GM23338 (cell line): ENCODE measurements at regions not wholly inside any gene's neighbourhood (a gene's known extent, or its start where the extent isn't known, plus 50 kb on each side); places are given as distances from the start of the nearest gene placed in this dataset.

Experiments
- ATAC-seq: fragments of 200-7000 bp; cut with Tn5 transposase; 3 replicates; pipeline ENCODE4 v1.9.1; 2020
- DNase-seq: peaks from one replicate; pipeline ENCODE4 v3.0.0-alpha.2; 2015; ENCODE audit warnings: low spot score
- H2AFZ ChIP-seq: fragments of 200-600 bp; sonication (generic); 2 replicates; pipeline ENCODE4 v1.8.0; 2016; ENCODE audit warnings: antibody characterized with exemption, mild to moderate bottlenecking, moderate library complexity
- H3F3A ChIP-seq: fragments of 200-600 bp; sonication (generic); replicated peaks from 2 replicates; pipeline ENCODE4 v1.8.0; 2017; ENCODE audit warnings: antibody characterized with exemption, mixed run types, low read depth
- H3K27ac ChIP-seq: fragments of 200-600 bp; sonication (generic); 2 replicates; pipeline ENCODE4 v1.6.1; 2016; ENCODE audit warnings: low read depth
- H3K27me3 ChIP-seq: fragments of 200-600 bp; sonication (generic); 2 replicates; pipeline ENCODE4 v1.8.0; 2016; ENCODE audit warnings: mild to moderate bottlenecking, mixed run types, moderate library complexity; ENCODE audit not compliant: insufficient read depth
- H3K36me3 ChIP-seq: fragments of 200-600 bp; sonication (generic); 2 replicates; pipeline ENCODE4 v1.8.0; 2016; ENCODE audit warnings: mild to moderate bottlenecking; ENCODE audit not compliant: insufficient read depth
- H3K4me1 ChIP-seq: fragments of 200-600 bp; sonication (generic); 2 replicates; pipeline ENCODE4 v1.8.0; 2016; ENCODE audit warnings: mild to moderate bottlenecking, moderate library complexity; ENCODE audit not compliant: insufficient read depth
- H3K4me2 ChIP-seq: fragments of 200-600 bp; sonication (generic); 2 replicates; pipeline ENCODE4 v1.7.1; 2017; ENCODE audit warnings: mixed run types
- H3K4me3 ChIP-seq: fragments of 200-600 bp; sonication (generic); 2 replicates; pipeline ENCODE4 v1.6.1; 2016; ENCODE audit warnings: mixed run types
- H3K79me2 ChIP-seq: fragments of 200-600 bp; sonication (generic); replicated peaks from 2 replicates; pipeline ENCODE4 v1.8.0; 2017; ENCODE audit warnings: mild to moderate bottlenecking; ENCODE audit not compliant: insufficient read depth
- H3K9me2 ChIP-seq: fragments of 200-600 bp; sonication (generic); 2 replicates; pipeline ENCODE4 v1.8.0; 2017; ENCODE audit not compliant: insufficient read depth
- H4K20me1 ChIP-seq: fragments of 200-600 bp; sonication (generic); replicated peaks from 2 replicates; pipeline ENCODE4 v1.8.0; 2017; ENCODE audit warnings: mild to moderate bottlenecking; ENCODE audit not compliant: insufficient read depth
- H3K27ac Mint-ChIP-seq: 2 replicates; pipeline ENCODE4 v1.8.0; 2020; ENCODE audit warnings: inconsistent platforms, mild to moderate bottlenecking, moderate library complexity, mixed read lengths
- H3K27me3 Mint-ChIP-seq: 3 replicates; pipeline ENCODE4 v1.8.0; 2022; ENCODE audit warnings: low read depth, mild to moderate bottlenecking, moderate library complexity, mixed read lengths, inconsistent platforms; ENCODE audit not compliant: insufficient read depth, poor library complexity
- H3K36me3 Mint-ChIP-seq: 3 replicates; pipeline ENCODE4 v1.8.0; 2021; ENCODE audit warnings: low read depth, mild to moderate bottlenecking, inconsistent platforms, moderate library complexity, mixed read lengths
- H3K4me1 Mint-ChIP-seq: 3 replicates; pipeline ENCODE4 v1.8.0; 2020; ENCODE audit warnings: mild to moderate bottlenecking, inconsistent platforms, mixed read lengths
- H3K4me3 Mint-ChIP-seq: 3 replicates; pipeline ENCODE4 v1.8.0; 2021; ENCODE audit warnings: moderate library complexity, mild to moderate bottlenecking, inconsistent platforms, mixed read lengths
- H3K9me3 Mint-ChIP-seq: 3 replicates; pipeline ENCODE4 v1.8.0; 2020; ENCODE audit warnings: moderate library complexity, mild to moderate bottlenecking, inconsistent platforms, mixed read lengths
- CTCF ChIP-seq, 2 experiments: fragments of 200-600 bp in 1 of 2; sonication (generic) in 1 of 2; conservative IDR thresholded peaks; 2 replicates each; pipeline versions ENCODE4 v1.5.1 to v1.6.1; 2016 to 2017; ENCODE audit warnings: antibody characterized with exemption in 2 of 2, low read depth in 2 of 2, mild to moderate bottlenecking in 2 of 2, moderate library complexity in 1 of 2
- JUNB ChIP-seq: IDR thresholded peaks from one replicate; pipeline ENCODE4 v1.6.1; 2016; ENCODE audit warnings: antibody characterized with exemption; ENCODE audit not compliant: unreplicated experiment
- REST ChIP-seq: IDR thresholded peaks from one replicate; pipeline ENCODE4 v1.6.1; 2018; ENCODE audit warnings: antibody characterized with exemption; ENCODE audit not compliant: unreplicated experiment
- ZNF114 ChIP-seq: fragments of 250-450 bp; sonication (Bioruptor Pico); IDR thresholded peaks from 2 replicates; pipeline ENCODE4 v1.5.0; 2020; ENCODE audit warnings: mild to moderate bottlenecking, moderate library complexity
- TF ChIP-seq, protein P1 (sequence below): IDR thresholded peaks from 2 replicates; pipeline ENCODE4 v1.6.1; 2016; ENCODE audit warnings: antibody characterized with exemption
- TF ChIP-seq, protein P2 (sequence below): fragments of 250-450 bp; sonication (Bioruptor Pico); IDR thresholded peaks from 2 replicates; pipeline ENCODE4 v1.5.0; 2020; ENCODE audit warnings: mild to moderate bottlenecking, moderate library complexity

- Histone ChIP-seq H3K27me3 (no peaks in the 10 kb centered on the region), H2AFZ (no peak overlapping the region), H3K4me1 (no peaks in the 10 kb centered on the region), H3K4me3 (no peak overlapping the region), H4K20me1 (no peaks in the 10 kb centered on the region; the same call in 1 of the 2 replicates), H3K27ac (no peak overlapping the region), H3K4me2 (no peak overlapping the region), H3K79me2 (no peaks in the 10 kb centered on the region), H3K36me3 (no peaks in the 10 kb centered on the region), H3F3A (no peaks in the 10 kb centered on the region), H3K9me2 (no peaks in the 10 kb centered on the region)
- Mint-ChIP-seq H3K27me3 (no peaks in the 10 kb centered on the region), H3K36me3 (no peaks in the 10 kb centered on the region), H3K4me1 (no peaks in the 10 kb centered on the region), H3K27ac (no peak overlapping the region), H3K9me3 (peaks cover 2% of the 10 kb centered on the region; the same call in 2 of the 3 replicates), H3K4me3 (no peak overlapping the region)
- ATAC-seq (peak; percentile 40; the same call in 1 of the 3 replicates), DNase-seq (peak; percentile 37)
- no peak for TF ChIP-seq JUNB
- TF ChIP-seq, protein P1, sequence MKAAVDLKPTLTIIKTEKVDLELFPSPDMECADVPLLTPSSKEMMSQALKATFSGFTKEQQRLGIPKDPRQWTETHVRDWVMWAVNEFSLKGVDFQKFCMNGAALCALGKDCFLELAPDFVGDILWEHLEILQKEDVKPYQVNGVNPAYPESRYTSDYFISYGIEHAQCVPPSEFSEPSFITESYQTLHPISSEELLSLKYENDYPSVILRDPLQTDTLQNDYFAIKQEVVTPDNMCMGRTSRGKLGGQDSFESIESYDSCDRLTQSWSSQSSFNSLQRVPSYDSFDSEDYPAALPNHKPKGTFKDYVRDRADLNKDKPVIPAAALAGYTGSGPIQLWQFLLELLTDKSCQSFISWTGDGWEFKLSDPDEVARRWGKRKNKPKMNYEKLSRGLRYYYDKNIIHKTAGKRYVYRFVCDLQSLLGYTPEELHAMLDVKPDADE, result no peak
- no peak for TF ChIP-seq REST
- TF ChIP-seq ZNF114, result no peak
- TF ChIP-seq, protein P2, sequence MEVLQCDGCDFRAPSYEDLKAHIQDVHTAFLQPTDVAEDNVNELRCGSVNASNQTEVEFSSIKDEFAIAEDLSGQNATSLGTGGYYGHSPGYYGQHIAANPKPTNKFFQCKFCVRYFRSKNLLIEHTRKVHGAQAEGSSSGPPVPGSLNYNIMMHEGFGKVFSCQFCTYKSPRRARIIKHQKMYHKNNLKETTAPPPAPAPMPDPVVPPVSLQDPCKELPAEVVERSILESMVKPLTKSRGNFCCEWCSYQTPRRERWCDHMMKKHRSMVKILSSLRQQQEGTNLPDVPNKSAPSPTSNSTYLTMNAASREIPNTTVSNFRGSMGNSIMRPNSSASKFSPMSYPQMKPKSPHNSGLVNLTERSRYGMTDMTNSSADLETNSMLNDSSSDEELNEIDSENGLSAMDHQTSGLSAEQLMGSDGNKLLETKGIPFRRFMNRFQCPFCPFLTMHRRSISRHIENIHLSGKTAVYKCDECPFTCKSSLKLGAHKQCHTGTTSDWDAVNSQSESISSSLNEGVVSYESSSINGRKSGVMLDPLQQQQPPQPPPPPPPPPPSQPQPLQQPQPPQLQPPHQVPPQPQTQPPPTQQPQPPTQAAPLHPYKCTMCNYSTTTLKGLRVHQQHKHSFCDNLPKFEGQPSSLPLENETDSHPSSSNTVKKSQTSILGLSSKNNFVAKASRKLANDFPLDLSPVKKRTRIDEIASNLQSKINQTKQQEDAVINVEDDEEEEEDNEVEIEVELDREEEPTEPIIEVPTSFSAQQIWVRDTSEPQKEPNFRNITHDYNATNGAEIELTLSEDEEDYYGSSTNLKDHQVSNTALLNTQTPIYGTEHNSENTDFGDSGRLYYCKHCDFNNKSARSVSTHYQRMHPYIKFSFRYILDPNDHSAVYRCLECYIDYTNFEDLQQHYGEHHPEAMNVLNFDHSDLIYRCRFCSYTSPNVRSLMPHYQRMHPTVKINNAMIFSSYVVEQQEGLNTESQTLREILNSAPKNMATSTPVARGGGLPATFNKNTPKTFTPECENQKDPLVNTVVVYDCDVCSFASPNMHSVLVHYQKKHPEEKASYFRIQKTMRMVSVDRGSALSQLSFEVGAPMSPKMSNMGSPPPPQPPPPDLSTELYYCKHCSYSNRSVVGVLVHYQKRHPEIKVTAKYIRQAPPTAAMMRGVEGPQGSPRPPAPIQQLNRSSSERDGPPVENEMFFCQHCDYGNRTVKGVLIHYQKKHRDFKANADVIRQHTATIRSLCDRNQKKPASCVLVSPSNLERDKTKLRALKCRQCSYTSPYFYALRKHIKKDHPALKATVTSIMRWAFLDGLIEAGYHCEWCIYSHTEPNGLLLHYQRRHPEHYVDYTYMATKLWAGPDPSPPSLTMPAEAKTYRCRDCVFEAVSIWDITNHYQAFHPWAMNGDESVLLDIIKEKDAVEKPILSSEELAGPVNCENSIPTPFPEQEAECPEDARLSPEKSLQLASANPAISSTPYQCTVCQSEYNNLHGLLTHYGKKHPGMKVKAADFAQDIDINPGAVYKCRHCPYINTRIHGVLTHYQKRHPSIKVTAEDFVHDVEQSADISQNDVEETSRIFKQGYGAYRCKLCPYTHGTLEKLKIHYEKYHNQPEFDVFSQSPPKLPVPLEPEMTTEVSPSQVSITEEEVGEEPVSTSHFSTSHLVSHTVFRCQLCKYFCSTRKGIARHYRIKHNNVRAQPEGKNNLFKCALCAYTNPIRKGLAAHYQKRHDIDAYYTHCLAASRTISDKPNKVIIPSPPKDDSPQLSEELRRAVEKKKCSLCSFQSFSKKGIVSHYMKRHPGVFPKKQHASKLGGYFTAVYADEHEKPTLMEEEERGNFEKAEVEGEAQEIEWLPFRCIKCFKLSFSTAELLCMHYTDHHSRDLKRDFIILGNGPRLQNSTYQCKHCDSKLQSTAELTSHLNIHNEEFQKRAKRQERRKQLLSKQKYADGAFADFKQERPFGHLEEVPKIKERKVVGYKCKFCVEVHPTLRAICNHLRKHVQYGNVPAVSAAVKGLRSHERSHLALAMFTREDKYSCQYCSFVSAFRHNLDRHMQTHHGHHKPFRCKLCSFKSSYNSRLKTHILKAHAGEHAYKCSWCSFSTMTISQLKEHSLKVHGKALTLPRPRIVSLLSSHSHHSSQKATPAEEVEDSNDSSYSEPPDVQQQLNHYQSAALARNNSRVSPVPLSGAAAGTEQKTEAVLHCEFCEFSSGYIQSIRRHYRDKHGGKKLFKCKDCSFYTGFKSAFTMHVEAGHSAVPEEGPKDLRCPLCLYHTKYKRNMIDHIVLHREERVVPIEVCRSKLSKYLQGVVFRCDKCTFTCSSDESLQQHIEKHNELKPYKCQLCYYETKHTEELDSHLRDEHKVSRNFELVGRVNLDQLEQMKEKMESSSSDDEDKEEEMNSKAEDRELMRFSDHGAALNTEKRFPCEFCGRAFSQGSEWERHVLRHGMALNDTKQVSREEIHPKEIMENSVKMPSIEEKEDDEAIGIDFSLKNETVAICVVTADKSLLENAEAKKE, result no peak
- peak; percentile 59 to 73 for TF ChIP-seq CTCF (conservative IDR thresholded peaks at IDR 0.05; ENCODE audit: low read depth in 2 of 2)
Measured at GRCh38 chr12:17809206-17809605, 280.8 kb downstream of the RERGL start.
